Globus pallidus (tissue), 1 donor: ENCODE measurements at regions not wholly inside any gene's neighbourhood (a gene's known extent, or its start where the extent isn't known, plus 50 kb on each side); places are given as distances from the start of the nearest gene placed in this dataset.

Experiments used
- DNase-seq: peaks from one replicate; pipeline ENCODE4 v3.0.0-alpha.2; 2015; ENCODE audit warnings: low spot score

- DNase-seq: no peak
Observed at GRCh38 chr15:94100863-94101262, 130.5 kb upstream of the MCTP2 start.

GRCh38 chr15:94099574-94099960, 131.8 kb upstream of the MCTP2 start:
- no peak for DNase-seq

GRCh38 chr15:94098921-94099573, 132.3 kb upstream of the MCTP2 start:
- DNase-seq: no peak

- DNase-seq: no peak
Observed at GRCh38 chr15:94097552-94097951, 133.8 kb upstream of the MCTP2 start.

- DNase-seq: no peak
Observed at GRCh38 chr15:94094310-94094709, 137.1 kb upstream of the MCTP2 start.

- no peak for DNase-seq
Observed at GRCh38 chr15:94086341-94086740, 145.0 kb upstream of the MCTP2 start.

GRCh38 chr15:94083467-94084052, 147.8 kb upstream of the MCTP2 start:
- no peak for DNase-seq

- DNase-seq: no peak
Observed at GRCh38 chr15:94081829-94082228, 149.5 kb upstream of the MCTP2 start.

GRCh38 chr15:94080989-94081605, 150.3 kb upstream of the MCTP2 start:
- no peak for DNase-seq

GRCh38 chr15:94080416-94080815, 150.9 kb upstream of the MCTP2 start:
- no peak for DNase-seq

GRCh38 chr15:94079968-94080367, 151.4 kb upstream of the MCTP2 start:
- no peak for DNase-seq

GRCh38 chr15:94079459-94079858, 151.9 kb upstream of the MCTP2 start:
- DNase-seq: no peak

- DNase-seq: no peak
Observed at GRCh38 chr15:94077938-94078337, 153.4 kb upstream of the MCTP2 start.

- no peak for DNase-seq
Observed at GRCh38 chr15:94075349-94075748, 156.0 kb upstream of the MCTP2 start.

GRCh38 chr15:94070356-94071295, 160.7 kb upstream of the MCTP2 start:
- DNase-seq: peak; percentile 13

GRCh38 chr15:94069844-94070243, 161.5 kb upstream of the MCTP2 start:
- no peak for DNase-seq

GRCh38 chr15:94066811-94067210, 164.6 kb upstream of the MCTP2 start:
- DNase-seq: no peak

GRCh38 chr15:94066046-94066445, 165.3 kb upstream of the MCTP2 start:
- DNase-seq: no peak

GRCh38 chr15:94064676-94065313, 166.6 kb upstream of the MCTP2 start:
- DNase-seq: no peak

GRCh38 chr15:94061041-94061440, 170.3 kb upstream of the MCTP2 start:
- no peak for DNase-seq

- DNase-seq: no peak
Observed at GRCh38 chr15:94059013-94059587, 172.3 kb upstream of the MCTP2 start.

GRCh38 chr15:94057305-94057704, 174.1 kb upstream of the MCTP2 start:
- no peak for DNase-seq
